ENCODE measurements at regions not wholly inside any gene's neighbourhood (a gene's known extent, or its start where the extent isn't known, plus 50 kb on each side); places are given as distances from the start of the nearest gene placed in this dataset.

GRCh38 chr1:213444224-213444623, 393.2 kb downstream of the RPS6KC1 start:
- TF ChIP-seq REST (IDR thresholded peaks at IDR 0.05; ENCODE audit: low read depth): no peak
- no peak for TF ChIP-seq FOXM1 (IDR thresholded peaks at IDR 0.05; ENCODE audit: borderline replicate concordance, low read depth)
- no peak for TF ChIP-seq CEBPB (IDR thresholded peaks at IDR 0.05)
- no peak for TF ChIP-seq EGR1 (IDR thresholded peaks at IDR 0.05)
- TF ChIP-seq RAD21 (IDR thresholded peaks at IDR 0.05; ENCODE audit: low read depth): no peak
- TF ChIP-seq TCF12 (IDR thresholded peaks at IDR 0.05; ENCODE audit: low read depth): no peak
- TF ChIP-seq EP300 (IDR thresholded peaks at IDR 0.05; ENCODE audit: borderline replicate concordance): no peak

All from Ishikawa (cell line).